ENCODE measurements at regions not wholly inside any gene's neighbourhood (a gene's known extent, or its start where the extent isn't known, plus 50 kb on each side); places are given as distances from the start of the nearest gene placed in this dataset.
"Not testable (repeated sequence)": the region's sequence is repeated elsewhere in the genome, so short reads cannot be mapped to it uniquely, and the experiment has no call there.

GRCh38 chr4:42237010-42237409, 84.6 kb upstream of the BEND4 start:
- H3K4me3 ChIP-seq: no peak overlapping the region
- H3K9me2 ChIP-seq (ENCODE audit: insufficient read depth): no peaks in the 10 kb centered on the region
- DNase-seq: no peak
- H3K4me2 ChIP-seq (ENCODE audit: unreplicated experiment): no peak overlapping the region
- H3K79me2 ChIP-seq (ENCODE audit: insufficient read depth): no peaks in the 10 kb centered on the region
- H3F3A ChIP-seq (ENCODE audit: insufficient read depth): no peaks in the 10 kb centered on the region
- no peaks in the 10 kb centered on the region for H3K4me1 ChIP-seq (ENCODE audit: insufficient read depth)
- no peaks in the 10 kb centered on the region for H4K20me1 ChIP-seq (ENCODE audit: insufficient read depth)
- no peaks in the 10 kb centered on the region for H3K27me3 ChIP-seq (replicated peaks; ENCODE audit: insufficient read depth)
- no peaks in the 10 kb centered on the region for H3K36me3 ChIP-seq (ENCODE audit: low read depth)
- no peak overlapping the region for H2AFZ ChIP-seq
- H3K9ac ChIP-seq: no peak overlapping the region
- in situ Hi-C loops (cut with MboI): no loop called here
- H3K9me3 ChIP-seq (ENCODE audit: low read depth): no peaks in the 10 kb centered on the region
- TF ChIP-seq EZH2phosphoT487 (IDR thresholded peaks at IDR 0.05; ENCODE audit: insufficient read depth, low read depth): no peak
- TF ChIP-seq EZH2 (IDR thresholded peaks at IDR 0.05; ENCODE audit: insufficient read depth, poor library complexity, severe bottlenecking): no peak
- 12 to 20% methylated on average over 5 of the region's 5 CpGs for WGBS, 2 experiments (ENCODE audit: low coverage in 1 of 2, low lambda C conversion rate in 2 of 2, missing lambda C conversion rate in 2 of 2)
- no peak overlapping the region for H3K27ac ChIP-seq

GRCh38 chr4:42237451-42237850, 85.0 kb upstream of the BEND4 start:
- DNase-seq: no peak
- Histone ChIP-seq H3K4me1 (ENCODE audit: insufficient read depth) (no peaks in the 10 kb centered on the region), H2AFZ (no peak overlapping the region), H3K4me2 (ENCODE audit: unreplicated experiment) (no peak overlapping the region), H3K9me2 (ENCODE audit: insufficient read depth) (no peaks in the 10 kb centered on the region), H3K27ac (no peak overlapping the region), H4K20me1 (ENCODE audit: insufficient read depth) (no peaks in the 10 kb centered on the region), H3K79me2 (ENCODE audit: insufficient read depth) (no peaks in the 10 kb centered on the region), H3F3A (ENCODE audit: insufficient read depth) (no peaks in the 10 kb centered on the region), H3K36me3 (ENCODE audit: low read depth) (no peaks in the 10 kb centered on the region), H3K9me3 (ENCODE audit: low read depth) (no peaks in the 10 kb centered on the region), H3K4me3 (no peak overlapping the region), H3K9ac (no peak overlapping the region), H3K27me3 (replicated peaks; ENCODE audit: insufficient read depth) (no peaks in the 10 kb centered on the region)
- in situ Hi-C loops (cut with MboI): no loop called here
- WGBS, 2 experiments (ENCODE audit: low coverage in 1 of 2, low lambda C conversion rate in 2 of 2, missing lambda C conversion rate in 2 of 2): 26 to 30% methylated on average over 6 of the region's 6 CpGs
- no peak for TF ChIP-seq EZH2 (IDR thresholded peaks at IDR 0.05; ENCODE audit: insufficient read depth, poor library complexity, severe bottlenecking)
- no peak for TF ChIP-seq EZH2phosphoT487 (IDR thresholded peaks at IDR 0.05; ENCODE audit: insufficient read depth, low read depth)

- WGBS, 2 experiments (ENCODE audit: low coverage in 1 of 2, low lambda C conversion rate in 2 of 2, missing lambda C conversion rate in 2 of 2): 44 to 54% methylated on average over 4 of the region's 4 CpGs
- Histone ChIP-seq H3K4me3 (no peak overlapping the region), H3K9me2 (ENCODE audit: insufficient read depth) (no peaks in the 10 kb centered on the region)
Observed at GRCh38 chr4:42248972-42249371, 96.5 kb upstream of the BEND4 start.

GRCh38 chr4:42252315-42252714, 99.9 kb upstream of the BEND4 start:
- Histone ChIP-seq H3K9me2 (ENCODE audit: insufficient read depth) (no peaks in the 10 kb centered on the region), H3K9me3 (ENCODE audit: low read depth) (no peaks in the 10 kb centered on the region), H3K27ac (no peak overlapping the region), H3F3A (ENCODE audit: insufficient read depth) (no peaks in the 10 kb centered on the region), H3K9ac (no peak overlapping the region), H3K36me3 (ENCODE audit: low read depth) (no peaks in the 10 kb centered on the region), H3K4me1 (ENCODE audit: insufficient read depth) (no peaks in the 10 kb centered on the region), H3K4me2 (ENCODE audit: unreplicated experiment) (no peak overlapping the region), H2AFZ (no peak overlapping the region), H4K20me1 (ENCODE audit: insufficient read depth) (no peaks in the 10 kb centered on the region), H3K4me3 (no peak overlapping the region), H3K79me2 (ENCODE audit: insufficient read depth) (no peaks in the 10 kb centered on the region), H3K27me3 (replicated peaks; ENCODE audit: insufficient read depth) (no peaks in the 10 kb centered on the region)
- TF ChIP-seq EZH2 (IDR thresholded peaks at IDR 0.05; ENCODE audit: insufficient read depth, poor library complexity, severe bottlenecking) (no peak), EZH2phosphoT487 (IDR thresholded peaks at IDR 0.05; ENCODE audit: insufficient read depth, low read depth) (no peak)
- in situ Hi-C loops (cut with MboI): no loop called here
- no peak for DNase-seq
- 52 to 58% methylated on average over 3 of the region's 3 CpGs for WGBS, 2 experiments (ENCODE audit: low coverage in 1 of 2, low lambda C conversion rate in 2 of 2, missing lambda C conversion rate in 2 of 2)

More at GRCh38 chr4:42248972-42249371, 96.5 kb upstream of the BEND4 start:
- H3K9ac ChIP-seq: no peak overlapping the region
- in situ Hi-C loops (cut with MboI): no loop called here
- H3K9me3 ChIP-seq (ENCODE audit: low read depth): no peaks in the 10 kb centered on the region
- H3K79me2 ChIP-seq (ENCODE audit: insufficient read depth): no peaks in the 10 kb centered on the region
- TF ChIP-seq EZH2phosphoT487 (IDR thresholded peaks at IDR 0.05; ENCODE audit: insufficient read depth, low read depth): no peak
- TF ChIP-seq EZH2 (IDR thresholded peaks at IDR 0.05; ENCODE audit: insufficient read depth, poor library complexity, severe bottlenecking): no peak
- H4K20me1 ChIP-seq (ENCODE audit: insufficient read depth): no peaks in the 10 kb centered on the region
- no peak overlapping the region for H2AFZ ChIP-seq
- H3F3A ChIP-seq (ENCODE audit: insufficient read depth): no peaks in the 10 kb centered on the region
- H3K36me3 ChIP-seq (ENCODE audit: low read depth): no peaks in the 10 kb centered on the region
- H3K27me3 ChIP-seq (replicated peaks; ENCODE audit: insufficient read depth): no peaks in the 10 kb centered on the region
- no peaks in the 10 kb centered on the region for H3K4me1 ChIP-seq (ENCODE audit: insufficient read depth)
- H3K27ac ChIP-seq: no peak overlapping the region
- H3K4me2 ChIP-seq (ENCODE audit: unreplicated experiment): no peak overlapping the region
- DNase-seq: no peak

- H3K27ac ChIP-seq; H3K27me3 ChIP-seq (replicated peaks; ENCODE audit: insufficient read depth); H3K36me3 ChIP-seq (ENCODE audit: low read depth); H4K20me1 ChIP-seq (ENCODE audit: insufficient read depth); DNase-seq; H3K9ac ChIP-seq; H3K4me1 ChIP-seq (ENCODE audit: insufficient read depth); H2AFZ ChIP-seq; in situ Hi-C loops (cut with MboI); H3K4me2 ChIP-seq (ENCODE audit: unreplicated experiment); H3K4me3 ChIP-seq; H3K9me3 ChIP-seq (ENCODE audit: low read depth); H3K79me2 ChIP-seq (ENCODE audit: insufficient read depth); H3F3A ChIP-seq (ENCODE audit: insufficient read depth); H3K9me2 ChIP-seq (ENCODE audit: insufficient read depth): not testable (repeated sequence)
- 41 to 46% methylated on average over 6 of the region's 6 CpGs for WGBS, 2 experiments (ENCODE audit: low coverage in 1 of 2, low lambda C conversion rate in 2 of 2, missing lambda C conversion rate in 2 of 2)
Observed at GRCh38 chr4:42257645-42258044, 105.2 kb upstream of the BEND4 start.

Measured in GM23248 (cell line).